ENCODE measurements at regions not wholly inside any gene's neighbourhood (a gene's known extent, or its start where the extent isn't known, plus 50 kb on each side); places are given as distances from the start of the nearest gene placed in this dataset.

DNA sequence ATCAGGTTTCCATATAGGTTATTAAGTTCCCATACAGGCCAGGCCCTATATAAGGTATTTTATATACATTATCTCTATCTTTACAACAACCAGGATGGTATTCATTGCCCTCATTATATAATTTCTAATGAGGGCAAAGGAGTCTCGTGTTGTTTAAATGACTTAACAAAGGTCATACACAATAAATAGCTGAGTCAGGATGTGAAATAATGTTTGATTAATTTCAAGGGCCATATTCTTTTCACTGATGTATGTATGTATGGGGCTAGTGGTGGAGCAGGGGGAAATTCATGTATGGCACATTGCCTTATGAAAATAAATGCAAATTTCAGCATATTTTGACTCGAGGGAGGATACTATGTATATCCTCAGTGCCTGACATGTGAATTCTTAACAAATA lies 200.7 kb downstream of the FAXC start:
- TF ChIP-seq, protein P1, sequence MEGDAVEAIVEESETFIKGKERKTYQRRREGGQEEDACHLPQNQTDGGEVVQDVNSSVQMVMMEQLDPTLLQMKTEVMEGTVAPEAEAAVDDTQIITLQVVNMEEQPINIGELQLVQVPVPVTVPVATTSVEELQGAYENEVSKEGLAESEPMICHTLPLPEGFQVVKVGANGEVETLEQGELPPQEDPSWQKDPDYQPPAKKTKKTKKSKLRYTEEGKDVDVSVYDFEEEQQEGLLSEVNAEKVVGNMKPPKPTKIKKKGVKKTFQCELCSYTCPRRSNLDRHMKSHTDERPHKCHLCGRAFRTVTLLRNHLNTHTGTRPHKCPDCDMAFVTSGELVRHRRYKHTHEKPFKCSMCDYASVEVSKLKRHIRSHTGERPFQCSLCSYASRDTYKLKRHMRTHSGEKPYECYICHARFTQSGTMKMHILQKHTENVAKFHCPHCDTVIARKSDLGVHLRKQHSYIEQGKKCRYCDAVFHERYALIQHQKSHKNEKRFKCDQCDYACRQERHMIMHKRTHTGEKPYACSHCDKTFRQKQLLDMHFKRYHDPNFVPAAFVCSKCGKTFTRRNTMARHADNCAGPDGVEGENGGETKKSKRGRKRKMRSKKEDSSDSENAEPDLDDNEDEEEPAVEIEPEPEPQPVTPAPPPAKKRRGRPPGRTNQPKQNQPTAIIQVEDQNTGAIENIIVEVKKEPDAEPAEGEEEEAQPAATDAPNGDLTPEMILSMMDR (conservative IDR thresholded peaks at IDR 0.05): no peak
- TF ChIP-seq ZFX (IDR thresholded peaks at IDR 0.05): no peak
